ENCODE measurements at regions not wholly inside any gene's neighbourhood (a gene's known extent, or its start where the extent isn't known, plus 50 kb on each side); places are given as distances from the start of the nearest gene placed in this dataset.

DNA sequence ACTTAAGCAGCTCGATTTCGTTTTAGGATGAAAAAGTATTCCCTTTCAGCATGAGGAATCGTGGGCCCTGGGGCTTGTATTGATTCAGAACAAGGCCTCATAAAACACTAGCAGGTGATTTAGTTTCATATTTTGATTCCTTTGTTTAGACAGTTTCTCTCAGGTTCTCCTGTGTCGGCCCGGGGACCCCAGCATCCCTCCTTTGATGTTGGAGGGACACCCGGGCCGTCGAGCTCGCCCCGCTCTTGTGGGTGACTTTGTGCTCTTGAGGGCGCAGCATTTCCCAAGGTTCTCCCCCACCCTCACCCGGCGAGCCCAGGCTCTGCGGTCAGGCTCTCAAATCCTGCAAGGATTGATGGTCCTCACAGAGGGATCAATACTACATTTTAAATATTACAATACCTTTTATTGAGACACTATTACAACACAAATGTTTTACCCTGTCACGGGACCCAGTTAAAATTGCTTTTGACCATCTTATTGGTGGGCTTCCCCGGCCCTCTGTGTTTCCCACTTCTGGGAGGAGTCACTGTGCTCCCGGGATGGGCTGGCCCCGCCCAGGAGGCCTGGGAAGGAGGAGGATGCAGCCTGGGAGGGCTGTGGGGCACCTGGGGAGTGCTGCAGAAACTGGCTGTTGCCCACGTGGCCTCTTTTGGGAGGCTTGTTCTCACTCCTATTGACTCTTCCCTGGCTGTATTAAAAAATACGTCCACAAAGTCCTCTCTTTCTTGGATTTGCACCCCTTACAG, 222.6 kb downstream of the INSIG2 start:
- H3K4me2 ChIP-seq (ENCODE audit: low read length) = no peak overlapping the region
- H3K79me2 ChIP-seq (ENCODE audit: insufficient read depth, low read length) = no peaks in the 10 kb centered on the region
- no peak overlapping the region for H2AFZ ChIP-seq (ENCODE audit: low read length)
- H3K9me2 ChIP-seq (ENCODE audit: low read depth, low read length) = no peaks in the 10 kb centered on the region
- no peaks in the 10 kb centered on the region for H3K4me1 ChIP-seq (ENCODE audit: insufficient read depth, low read length, severe bottlenecking)
- H4K20me1 ChIP-seq (ENCODE audit: insufficient read depth, low read length) = no peaks in the 10 kb centered on the region
- H3K36me3 ChIP-seq (ENCODE audit: insufficient read depth, low read length) = no peaks in the 10 kb centered on the region
- TF ChIP-seq EZH2 (IDR thresholded peaks at IDR 0.05; ENCODE audit: borderline replicate concordance, low read length) = no peak
- TF ChIP-seq, protein P1, sequence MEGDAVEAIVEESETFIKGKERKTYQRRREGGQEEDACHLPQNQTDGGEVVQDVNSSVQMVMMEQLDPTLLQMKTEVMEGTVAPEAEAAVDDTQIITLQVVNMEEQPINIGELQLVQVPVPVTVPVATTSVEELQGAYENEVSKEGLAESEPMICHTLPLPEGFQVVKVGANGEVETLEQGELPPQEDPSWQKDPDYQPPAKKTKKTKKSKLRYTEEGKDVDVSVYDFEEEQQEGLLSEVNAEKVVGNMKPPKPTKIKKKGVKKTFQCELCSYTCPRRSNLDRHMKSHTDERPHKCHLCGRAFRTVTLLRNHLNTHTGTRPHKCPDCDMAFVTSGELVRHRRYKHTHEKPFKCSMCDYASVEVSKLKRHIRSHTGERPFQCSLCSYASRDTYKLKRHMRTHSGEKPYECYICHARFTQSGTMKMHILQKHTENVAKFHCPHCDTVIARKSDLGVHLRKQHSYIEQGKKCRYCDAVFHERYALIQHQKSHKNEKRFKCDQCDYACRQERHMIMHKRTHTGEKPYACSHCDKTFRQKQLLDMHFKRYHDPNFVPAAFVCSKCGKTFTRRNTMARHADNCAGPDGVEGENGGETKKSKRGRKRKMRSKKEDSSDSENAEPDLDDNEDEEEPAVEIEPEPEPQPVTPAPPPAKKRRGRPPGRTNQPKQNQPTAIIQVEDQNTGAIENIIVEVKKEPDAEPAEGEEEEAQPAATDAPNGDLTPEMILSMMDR (IDR thresholded peaks at IDR 0.05; ENCODE audit: low read length) = no peak
- no peak overlapping the region for H3K27ac ChIP-seq (ENCODE audit: low read depth, low read length, poor library complexity, severe bottlenecking)
- H3F3A ChIP-seq (ENCODE audit: insufficient read depth, low read length) = no peaks in the 10 kb centered on the region
- no peak overlapping the region for H3K9ac ChIP-seq (ENCODE audit: low read length)
- H3K27me3 ChIP-seq (ENCODE audit: insufficient read depth, low read length) = 0 out of 2 replicates have a peak, but pooled peaks cover 4% of the 10 kb centered on the region
- no peak overlapping the region for H3K4me3 ChIP-seq (ENCODE audit: low read depth, low read length, poor library complexity, severe bottlenecking)
- no peaks in the 10 kb centered on the region for H3K9me3 ChIP-seq (ENCODE audit: low read length)

DNA sequence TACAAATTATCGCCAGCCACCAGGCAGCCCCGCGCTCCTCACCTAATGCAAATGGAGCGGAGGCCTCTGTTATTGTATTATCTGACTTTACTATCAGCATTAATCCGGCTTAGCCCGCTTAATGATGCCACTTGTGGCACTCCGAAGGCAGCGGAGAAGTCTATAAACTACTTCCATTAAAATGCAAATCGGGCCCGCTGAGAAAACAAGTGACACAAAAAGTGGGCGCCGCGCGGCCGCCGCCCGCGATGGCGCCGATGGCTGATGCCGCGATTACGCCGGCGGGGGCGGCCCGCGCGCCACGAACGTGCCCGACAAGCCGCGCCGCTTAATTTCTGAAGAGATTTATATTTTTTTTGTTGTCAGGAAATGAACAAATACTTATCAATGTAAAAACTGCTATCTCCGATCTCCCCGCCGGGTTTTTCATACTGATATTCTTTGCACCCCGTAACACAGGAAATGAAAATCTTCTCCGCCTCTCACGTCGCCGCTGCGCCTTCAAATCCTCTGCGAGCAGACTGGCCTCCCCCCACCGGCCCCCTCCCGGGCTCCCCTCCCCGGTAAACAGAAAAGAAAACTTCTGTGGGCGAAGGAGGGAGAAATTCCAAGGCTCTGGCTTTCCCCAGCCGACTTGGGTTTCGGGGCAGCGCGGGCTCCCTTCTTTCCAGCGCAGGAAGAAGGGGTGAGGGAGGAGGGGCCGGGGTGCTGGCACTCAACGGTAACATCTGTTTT, 221.8 kb downstream of the INSIG2 start:
- no peak for TF ChIP-seq EZH2 (IDR thresholded peaks at IDR 0.05; ENCODE audit: borderline replicate concordance, low read length)
- TF ChIP-seq, protein P1 (IDR thresholded peaks at IDR 0.05; ENCODE audit: low read length) = no peak
- Histone ChIP-seq H3K4me2 (ENCODE audit: low read length) (no peak overlapping the region), H3K79me2 (ENCODE audit: insufficient read depth, low read length) (no peaks in the 10 kb centered on the region), H3K9ac (ENCODE audit: low read length) (no peak overlapping the region), H3F3A (ENCODE audit: insufficient read depth, low read length) (no peaks in the 10 kb centered on the region), H2AFZ (ENCODE audit: low read length) (no peak overlapping the region), H3K9me3 (ENCODE audit: low read length) (no peaks in the 10 kb centered on the region), H3K9me2 (ENCODE audit: low read depth, low read length) (no peaks in the 10 kb centered on the region), H3K36me3 (ENCODE audit: insufficient read depth, low read length) (no peaks in the 10 kb centered on the region), H4K20me1 (ENCODE audit: insufficient read depth, low read length) (no peaks in the 10 kb centered on the region), H3K4me1 (ENCODE audit: insufficient read depth, low read length, severe bottlenecking) (no peaks in the 10 kb centered on the region), H3K27ac (ENCODE audit: low read depth, low read length, poor library complexity, severe bottlenecking) (no peak overlapping the region), H3K27me3 (ENCODE audit: insufficient read depth, low read length) (0 out of 2 replicates have a peak, but pooled peaks cover 4% of the 10 kb centered on the region), H3K4me3 (ENCODE audit: low read depth, low read length, poor library complexity, severe bottlenecking) (no peak overlapping the region)

DNA sequence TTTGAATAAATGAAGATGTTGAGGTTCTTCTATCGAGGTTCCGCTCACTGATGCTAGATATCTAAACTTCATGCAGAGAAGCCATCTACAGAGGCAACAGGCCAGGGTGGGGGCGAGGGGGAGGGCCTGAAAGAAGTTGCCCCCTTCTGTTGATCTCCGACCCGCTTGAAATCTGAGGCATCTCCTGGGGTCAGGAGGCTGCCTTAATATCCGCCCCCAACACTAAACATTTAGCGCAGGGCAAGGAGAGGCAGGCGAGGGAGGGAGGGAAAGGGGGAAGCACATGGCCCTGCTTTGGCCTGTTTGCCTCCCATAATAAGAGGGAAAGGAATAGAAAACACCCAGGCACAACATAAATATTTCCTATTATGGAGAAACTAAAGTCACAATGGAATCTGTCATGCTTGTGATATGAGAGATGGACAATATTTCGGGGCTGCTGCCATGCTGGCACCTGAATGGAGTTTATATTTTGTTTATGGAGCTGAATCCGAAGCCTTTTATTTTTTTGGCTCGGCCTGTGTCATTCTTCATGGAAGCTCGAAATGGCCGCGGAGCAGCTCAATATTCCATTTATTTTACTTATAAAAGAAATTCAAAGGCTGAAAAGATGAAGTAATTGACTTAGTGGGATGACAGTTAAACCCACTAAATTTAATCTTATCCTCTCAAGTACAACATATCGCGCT, 221.1 kb downstream of the INSIG2 start:
- H2AFZ ChIP-seq (ENCODE audit: low read length) = no peak overlapping the region

More for the DNA sequence above, 221.1 kb downstream of the INSIG2 start:
- Histone ChIP-seq H3K27me3 (ENCODE audit: insufficient read depth, low read length) (0 out of 2 replicates have a peak, but pooled peaks cover 4% of the 10 kb centered on the region), H3K4me2 (ENCODE audit: low read length) (no peak overlapping the region), H3K79me2 (ENCODE audit: insufficient read depth, low read length) (no peaks in the 10 kb centered on the region), H3K9me3 (ENCODE audit: low read length) (no peaks in the 10 kb centered on the region), H3K27ac (ENCODE audit: low read depth, low read length, poor library complexity, severe bottlenecking) (no peak overlapping the region), H3K36me3 (ENCODE audit: insufficient read depth, low read length) (no peaks in the 10 kb centered on the region), H3K4me1 (ENCODE audit: insufficient read depth, low read length, severe bottlenecking) (no peaks in the 10 kb centered on the region), H4K20me1 (ENCODE audit: insufficient read depth, low read length) (no peaks in the 10 kb centered on the region), H3K4me3 (ENCODE audit: low read depth, low read length, poor library complexity, severe bottlenecking) (no peak overlapping the region), H3K9me2 (ENCODE audit: low read depth, low read length) (no peaks in the 10 kb centered on the region), H3K9ac (ENCODE audit: low read length) (no peak overlapping the region), H3F3A (ENCODE audit: insufficient read depth, low read length) (no peaks in the 10 kb centered on the region)
- TF ChIP-seq, protein P1 (IDR thresholded peaks at IDR 0.05; ENCODE audit: low read length) = no peak
- TF ChIP-seq EZH2 (IDR thresholded peaks at IDR 0.05; ENCODE audit: borderline replicate concordance, low read length) = no peak
